Keratinocyte (primary cell): ENCODE measurements at regions not wholly inside any gene's neighbourhood (a gene's known extent, or its start where the extent isn't known, plus 50 kb on each side); places are given as distances from the start of the nearest gene placed in this dataset.

Source experiments
- CTCF ChIP-seq, 3 experiments: IDR thresholded peaks in 1 of 3; conservative IDR thresholded peaks in 1 of 3; optimal IDR thresholded peaks in 1 of 3; 2 replicates in 2 of 3; 3 replicates in 1 of 3; pipeline versions ENCODE3 to v1.5.1; 2011; ENCODE audit warnings: low read length in 3 of 3, mild to moderate bottlenecking in 3 of 3, moderate library complexity in 2 of 3, control low read depth in 1 of 3, inconsistent platforms in 1 of 3; ENCODE audit not compliant: insufficient read depth in 2 of 3; ENCODE audit errors: extremely low read depth in 1 of 3
- EZH2 ChIP-seq: IDR thresholded peaks from one replicate; pipeline ENCODE4 v1.6.1; 2012; ENCODE audit warnings: inconsistent platforms, mild to moderate bottlenecking, low read length, moderate library complexity

- TF ChIP-seq CTCF (optimal IDR thresholded peaks at IDR 0.05 in 1 of 3, IDR thresholded peaks at IDR 0.05 in 1 of 3, conservative IDR thresholded peaks at IDR 0.05 in 1 of 3; ENCODE audit: extremely low read depth in 1 of 3, insufficient read depth in 2 of 3, low read length in 3 of 3) (no peak), EZH2 (no peak)
Observed at GRCh38 chr2:88856409-88857135, 165.1 kb downstream of the RPIA start.
